ENCODE measurements at regions not wholly inside any gene's neighbourhood (a gene's known extent, or its start where the extent isn't known, plus 50 kb on each side); places are given as distances from the start of the nearest gene placed in this dataset.

DNA sequence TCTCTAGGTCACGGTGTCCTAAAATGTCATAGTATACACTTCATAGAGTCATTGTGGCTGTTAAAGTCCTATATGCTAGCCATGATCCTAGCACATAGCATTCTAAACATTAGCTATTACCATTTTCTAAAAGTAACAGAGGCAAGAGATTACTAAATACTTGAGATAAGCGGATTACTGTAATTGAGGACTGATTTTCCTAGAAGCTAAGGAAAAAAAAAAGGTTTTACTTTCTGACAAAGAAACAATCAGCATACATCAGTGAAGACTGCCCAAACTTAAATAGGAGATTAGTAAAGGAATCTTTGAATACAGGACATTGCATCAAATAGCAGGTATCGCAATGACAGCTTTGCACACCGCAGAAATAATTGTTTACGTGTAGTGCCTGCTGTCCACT is 91.3 kb upstream of the HNRNPU start:
- H3K27ac ChIP-seq (ENCODE audit: low read length): no peak overlapping the region
- no peak overlapping the region for H3K4me3 ChIP-seq (ENCODE audit: low read length)
- TF ChIP-seq RAD21 (conservative IDR thresholded peaks at IDR 0.05) (no peak), SMC3 (conservative IDR thresholded peaks at IDR 0.05; ENCODE audit: poor library complexity) (no peak)
- no peak overlapping the region for H3K4me2 ChIP-seq (ENCODE audit: low read length)
- no peaks in the 10 kb centered on the region for H3F3A ChIP-seq (ENCODE audit: insufficient read depth, low read length, poor library complexity, severe bottlenecking)
- H3K9ac ChIP-seq (ENCODE audit: low read length): no peak overlapping the region
- H2AFZ ChIP-seq (ENCODE audit: low read depth, low read length): no peak overlapping the region
- H3K9me3 ChIP-seq (ENCODE audit: low read length): no peaks in the 10 kb centered on the region
- H4K20me1 ChIP-seq (ENCODE audit: insufficient read depth): no peaks in the 10 kb centered on the region
- no peaks in the 10 kb centered on the region for H3K79me2 ChIP-seq (replicated peaks; ENCODE audit: insufficient read depth, low read length)
- H3K36me3 ChIP-seq (ENCODE audit: insufficient read depth, low read length): no peaks in the 10 kb centered on the region
- no peaks in the 10 kb centered on the region for H3K27me3 ChIP-seq (ENCODE audit: insufficient read depth, low read depth, low read length)
- H3K9me2 ChIP-seq (ENCODE audit: insufficient read depth, low read length): no peaks in the 10 kb centered on the region

DNA sequence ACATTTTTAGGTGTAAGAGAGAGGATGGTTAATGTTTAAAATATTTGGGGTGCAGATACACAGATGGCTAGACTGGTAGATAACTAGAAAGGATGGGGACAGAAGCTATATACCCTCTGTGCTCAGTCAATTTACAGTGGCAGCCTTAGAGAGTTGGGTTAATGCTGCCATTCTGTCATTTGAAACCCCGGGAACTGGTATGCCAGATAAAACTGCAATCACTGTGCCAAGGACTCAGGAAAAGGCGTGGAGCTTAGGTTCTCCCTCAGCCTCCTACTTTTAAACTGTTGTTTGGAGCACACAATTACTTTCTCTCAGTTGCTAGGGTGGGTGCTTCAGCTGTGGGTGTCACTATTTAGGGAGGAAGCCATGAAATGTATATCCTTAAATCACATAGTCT is 90.0 kb upstream of the HNRNPU start:
- no peaks in the 10 kb centered on the region for H4K20me1 ChIP-seq (ENCODE audit: insufficient read depth)
- H3K4me3 ChIP-seq (ENCODE audit: low read length): no peak overlapping the region

DNA sequence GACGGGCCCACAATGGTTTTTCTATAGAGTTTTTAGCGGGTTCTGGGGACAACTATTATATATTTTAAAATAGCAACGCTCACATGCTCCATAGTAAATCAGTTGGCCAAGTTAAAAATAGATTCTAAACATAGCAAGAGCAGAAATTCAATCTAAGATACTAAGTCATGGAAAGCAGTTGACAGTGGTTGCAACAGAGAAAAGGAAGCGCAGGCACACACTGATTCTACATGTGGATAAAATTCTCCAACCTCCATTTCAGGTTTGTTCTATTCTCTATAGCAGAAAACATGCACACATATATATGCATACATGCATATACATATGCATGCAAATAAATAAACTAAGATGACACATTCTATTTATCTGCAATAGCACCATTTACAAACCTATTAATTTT is 89.6 kb upstream of the HNRNPU start:
- no peaks in the 10 kb centered on the region for H3K9me2 ChIP-seq (ENCODE audit: insufficient read depth, low read length)
- no peaks in the 10 kb centered on the region for H3F3A ChIP-seq (ENCODE audit: insufficient read depth, low read length, poor library complexity, severe bottlenecking)
- H3K4me2 ChIP-seq (ENCODE audit: low read length): no peak overlapping the region
- H3K9ac ChIP-seq (ENCODE audit: low read length): no peak overlapping the region
- no peaks in the 10 kb centered on the region for H3K79me2 ChIP-seq (replicated peaks; ENCODE audit: insufficient read depth, low read length)
- H4K20me1 ChIP-seq (ENCODE audit: insufficient read depth): no peaks in the 10 kb centered on the region
- H3K4me3 ChIP-seq (ENCODE audit: low read length): no peak overlapping the region
- no peaks in the 10 kb centered on the region for H3K36me3 ChIP-seq (ENCODE audit: insufficient read depth, low read length)
- no peak for TF ChIP-seq EP300 (conservative IDR thresholded peaks at IDR 0.05; ENCODE audit: poor library complexity, severe bottlenecking)
- TF ChIP-seq TAF1 (IDR thresholded peaks at IDR 0.05; ENCODE audit: low read depth): no peak
- no peak for TF ChIP-seq RAD21 (conservative IDR thresholded peaks at IDR 0.05)
- TF ChIP-seq SMC3 (conservative IDR thresholded peaks at IDR 0.05; ENCODE audit: poor library complexity): no peak
- TF ChIP-seq EZH2 (IDR thresholded peaks at IDR 0.05; ENCODE audit: borderline replicate concordance, insufficient read depth, low read length, poor library complexity, severe bottlenecking): no peak
- TF ChIP-seq, protein P1, sequence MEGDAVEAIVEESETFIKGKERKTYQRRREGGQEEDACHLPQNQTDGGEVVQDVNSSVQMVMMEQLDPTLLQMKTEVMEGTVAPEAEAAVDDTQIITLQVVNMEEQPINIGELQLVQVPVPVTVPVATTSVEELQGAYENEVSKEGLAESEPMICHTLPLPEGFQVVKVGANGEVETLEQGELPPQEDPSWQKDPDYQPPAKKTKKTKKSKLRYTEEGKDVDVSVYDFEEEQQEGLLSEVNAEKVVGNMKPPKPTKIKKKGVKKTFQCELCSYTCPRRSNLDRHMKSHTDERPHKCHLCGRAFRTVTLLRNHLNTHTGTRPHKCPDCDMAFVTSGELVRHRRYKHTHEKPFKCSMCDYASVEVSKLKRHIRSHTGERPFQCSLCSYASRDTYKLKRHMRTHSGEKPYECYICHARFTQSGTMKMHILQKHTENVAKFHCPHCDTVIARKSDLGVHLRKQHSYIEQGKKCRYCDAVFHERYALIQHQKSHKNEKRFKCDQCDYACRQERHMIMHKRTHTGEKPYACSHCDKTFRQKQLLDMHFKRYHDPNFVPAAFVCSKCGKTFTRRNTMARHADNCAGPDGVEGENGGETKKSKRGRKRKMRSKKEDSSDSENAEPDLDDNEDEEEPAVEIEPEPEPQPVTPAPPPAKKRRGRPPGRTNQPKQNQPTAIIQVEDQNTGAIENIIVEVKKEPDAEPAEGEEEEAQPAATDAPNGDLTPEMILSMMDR (IDR thresholded peaks at IDR 0.05; ENCODE audit: poor library complexity, severe bottlenecking): no peak
- TF ChIP-seq MXI1 (conservative IDR thresholded peaks at IDR 0.05; ENCODE audit: poor library complexity, severe bottlenecking): no peak
- no peak for TF ChIP-seq POLR2AphosphoS5 (IDR thresholded peaks at IDR 0.05)
- TF ChIP-seq, protein P2, sequence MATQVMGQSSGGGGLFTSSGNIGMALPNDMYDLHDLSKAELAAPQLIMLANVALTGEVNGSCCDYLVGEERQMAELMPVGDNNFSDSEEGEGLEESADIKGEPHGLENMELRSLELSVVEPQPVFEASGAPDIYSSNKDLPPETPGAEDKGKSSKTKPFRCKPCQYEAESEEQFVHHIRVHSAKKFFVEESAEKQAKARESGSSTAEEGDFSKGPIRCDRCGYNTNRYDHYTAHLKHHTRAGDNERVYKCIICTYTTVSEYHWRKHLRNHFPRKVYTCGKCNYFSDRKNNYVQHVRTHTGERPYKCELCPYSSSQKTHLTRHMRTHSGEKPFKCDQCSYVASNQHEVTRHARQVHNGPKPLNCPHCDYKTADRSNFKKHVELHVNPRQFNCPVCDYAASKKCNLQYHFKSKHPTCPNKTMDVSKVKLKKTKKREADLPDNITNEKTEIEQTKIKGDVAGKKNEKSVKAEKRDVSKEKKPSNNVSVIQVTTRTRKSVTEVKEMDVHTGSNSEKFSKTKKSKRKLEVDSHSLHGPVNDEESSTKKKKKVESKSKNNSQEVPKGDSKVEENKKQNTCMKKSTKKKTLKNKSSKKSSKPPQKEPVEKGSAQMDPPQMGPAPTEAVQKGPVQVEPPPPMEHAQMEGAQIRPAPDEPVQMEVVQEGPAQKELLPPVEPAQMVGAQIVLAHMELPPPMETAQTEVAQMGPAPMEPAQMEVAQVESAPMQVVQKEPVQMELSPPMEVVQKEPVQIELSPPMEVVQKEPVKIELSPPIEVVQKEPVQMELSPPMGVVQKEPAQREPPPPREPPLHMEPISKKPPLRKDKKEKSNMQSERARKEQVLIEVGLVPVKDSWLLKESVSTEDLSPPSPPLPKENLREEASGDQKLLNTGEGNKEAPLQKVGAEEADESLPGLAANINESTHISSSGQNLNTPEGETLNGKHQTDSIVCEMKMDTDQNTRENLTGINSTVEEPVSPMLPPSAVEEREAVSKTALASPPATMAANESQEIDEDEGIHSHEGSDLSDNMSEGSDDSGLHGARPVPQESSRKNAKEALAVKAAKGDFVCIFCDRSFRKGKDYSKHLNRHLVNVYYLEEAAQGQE (IDR thresholded peaks at IDR 0.05; ENCODE audit: borderline replicate concordance): no peak
- no peak overlapping the region for H2AFZ ChIP-seq (ENCODE audit: low read depth, low read length)
- H3K27ac ChIP-seq (ENCODE audit: low read length): no peak overlapping the region
- H3K27me3 ChIP-seq (ENCODE audit: insufficient read depth, low read depth, low read length): no peaks in the 10 kb centered on the region
- H3K9me3 ChIP-seq (ENCODE audit: low read length): no peaks in the 10 kb centered on the region

More for the DNA sequence above, 90.0 kb upstream of the HNRNPU start:
- H3K4me2 ChIP-seq (ENCODE audit: low read length): no peak overlapping the region
- H3K27me3 ChIP-seq (ENCODE audit: insufficient read depth, low read depth, low read length): no peaks in the 10 kb centered on the region
- no peak for TF ChIP-seq TAF1 (IDR thresholded peaks at IDR 0.05; ENCODE audit: low read depth)
- no peak for TF ChIP-seq SMC3 (conservative IDR thresholded peaks at IDR 0.05; ENCODE audit: poor library complexity)
- TF ChIP-seq, protein P2 (IDR thresholded peaks at IDR 0.05; ENCODE audit: borderline replicate concordance): no peak
- H3K36me3 ChIP-seq (ENCODE audit: insufficient read depth, low read length): no peaks in the 10 kb centered on the region
- no peaks in the 10 kb centered on the region for H3K9me2 ChIP-seq (ENCODE audit: insufficient read depth, low read length)
- H2AFZ ChIP-seq (ENCODE audit: low read depth, low read length): no peak overlapping the region
- H3K27ac ChIP-seq (ENCODE audit: low read length): no peak overlapping the region
- no peaks in the 10 kb centered on the region for H3F3A ChIP-seq (ENCODE audit: insufficient read depth, low read length, poor library complexity, severe bottlenecking)
- H3K9ac ChIP-seq (ENCODE audit: low read length): no peak overlapping the region
- H3K9me3 ChIP-seq (ENCODE audit: low read length): no peaks in the 10 kb centered on the region
- H3K79me2 ChIP-seq (replicated peaks; ENCODE audit: insufficient read depth, low read length): no peaks in the 10 kb centered on the region

All from neural cell (in vitro differentiated cells).